NCI-H146 (cell line): ENCODE measurements at regions not wholly inside any gene's neighbourhood (a gene's known extent, or its start where the extent isn't known, plus 50 kb on each side); places are given as distances from the start of the nearest gene placed in this dataset.

Experiments used
- DNase-seq: peaks from one replicate; lab custom pipeline; 2025; lab: John Stamatoyannopoulos, UW

- DNase-seq: no peak
Measured at GRCh38 chr9:28620661-28621060, 1047.4 kb upstream of the C9orf72 start.

- no peak for DNase-seq
Measured at GRCh38 chr9:28624771-28625170, 1051.5 kb upstream of the C9orf72 start.

GRCh38 chr9:28628031-28628430 is 1054.8 kb upstream of the C9orf72 start:
- DNase-seq: no peak

- DNase-seq: peak; percentile 24
Measured at GRCh38 chr9:28648723-28649122, 1075.4 kb upstream of the C9orf72 start.

GRCh38 chr9:28650327-28650726 is 1077.0 kb upstream of the C9orf72 start:
- no peak for DNase-seq

GRCh38 chr9:28651050-28651722 is 1077.9 kb upstream of the C9orf72 start:
- no peak for DNase-seq

GRCh38 chr9:28653216-28653615 is 1079.9 kb upstream of the C9orf72 start:
- no peak for DNase-seq

GRCh38 chr9:28656727-28657126 is 1083.4 kb upstream of the C9orf72 start:
- no peak for DNase-seq

- no peak for DNase-seq
Measured at GRCh38 chr9:28661853-28662252, 1088.6 kb upstream of the C9orf72 start.

- no peak for DNase-seq
Measured at GRCh38 chr9:28662675-28663074, 1089.4 kb upstream of the C9orf72 start.

GRCh38 chr9:28668158-28668557 is 1094.9 kb upstream of the C9orf72 start:
- DNase-seq: no peak

GRCh38 chr9:28671000-28671399 is 1097.7 kb upstream of the C9orf72 start:
- no peak for DNase-seq

- DNase-seq: no peak
Measured at GRCh38 chr9:28678097-28678496, 1104.8 kb upstream of the C9orf72 start.

GRCh38 chr9:28688172-28688571 is 1114.9 kb upstream of the C9orf72 start:
- DNase-seq: peak; percentile 31

GRCh38 chr9:28692012-28692411 is 1118.7 kb upstream of the C9orf72 start:
- no peak for DNase-seq

GRCh38 chr9:28696960-28697359 is 1123.7 kb upstream of the C9orf72 start:
- DNase-seq: no peak

- no peak for DNase-seq
Measured at GRCh38 chr9:28699632-28700031, 1126.4 kb upstream of the C9orf72 start.

GRCh38 chr9:28707616-28708015 is 1134.3 kb upstream of the C9orf72 start:
- DNase-seq: no peak

GRCh38 chr9:28714188-28714587 is 1140.9 kb upstream of the C9orf72 start:
- DNase-seq: no peak

- DNase-seq: no peak
Measured at GRCh38 chr9:28718226-28718625, 1144.9 kb upstream of the C9orf72 start.

- DNase-seq: no peak
Measured at GRCh38 chr9:28720746-28721145, 1147.5 kb upstream of the C9orf72 start.

- DNase-seq: no peak
Measured at GRCh38 chr9:28730111-28730510, 1156.8 kb upstream of the C9orf72 start.

- DNase-seq: peak; percentile 41
Measured at GRCh38 chr9:28735738-28736342, 1162.6 kb upstream of the C9orf72 start.

GRCh38 chr9:28741459-28741858 is 1168.2 kb upstream of the C9orf72 start:
- no peak for DNase-seq
